Activated naive CD8-positive, alpha-beta T cell treated with anti-CD3 and anti-CD28 coated beads, Interleukin-2, amount 50 U/mL, for 24 hours (primary cell): ENCODE measurements at regions not wholly inside any gene's neighbourhood (a gene's known extent, or its start where the extent isn't known, plus 50 kb on each side); places are given as distances from the start of the nearest gene placed in this dataset.

ENCODE experiments used
- ATAC-seq: fragments of 150-1000 bp; cut with Tn5 transposase; one replicate; pipeline ENCODE4 v1.10.0; 2021
- DNase-seq: peaks from one replicate; pipeline ENCODE4 v3.0.0; 2021
- H3K27ac Mint-ChIP-seq: one replicate; pipeline ENCODE4 v1.8.0; 2021; ENCODE audit warnings: mild to moderate bottlenecking, mixed read lengths
- H3K27me3 Mint-ChIP-seq: one replicate; pipeline ENCODE4 v1.8.0; 2021; ENCODE audit warnings: mixed read lengths
- H3K36me3 Mint-ChIP-seq: one replicate; pipeline ENCODE4 v1.8.0; 2021; ENCODE audit warnings: low read depth, mixed read lengths
- H3K4me1 Mint-ChIP-seq: one replicate; pipeline ENCODE4 v1.8.0; 2021; ENCODE audit warnings: mixed read lengths
- H3K4me3 Mint-ChIP-seq: one replicate; pipeline ENCODE4 v1.8.0; 2021; ENCODE audit warnings: mild to moderate bottlenecking, moderate library complexity, mixed read lengths
- H3K9me3 Mint-ChIP-seq: one replicate; pipeline ENCODE4 v1.8.0; 2021; ENCODE audit warnings: mixed read lengths

- Mint-ChIP-seq H3K36me3 (no peaks in the 10 kb centered on the region), H3K27me3 (peaks cover 12% of the 10 kb centered on the region), H3K4me3 (no peak overlapping the region), H3K4me1 (no peaks in the 10 kb centered on the region), H3K27ac (no peak overlapping the region), H3K9me3 (peaks cover 10% of the 10 kb centered on the region)
- no peak for DNase-seq
- ATAC-seq, result no peak
Observed at GRCh38 chr9:129524582-129525270, 96.2 kb downstream of the C9orf50 start.

- peaks cover 8% of the 10 kb centered on the region for H3K9me3 Mint-ChIP-seq
- peaks cover 12% of the 10 kb centered on the region for H3K27me3 Mint-ChIP-seq
- no peak for ATAC-seq
- H3K4me1 Mint-ChIP-seq, result no peaks in the 10 kb centered on the region
- no peak overlapping the region for H3K27ac Mint-ChIP-seq
- no peaks in the 10 kb centered on the region for H3K36me3 Mint-ChIP-seq
- H3K4me3 Mint-ChIP-seq, result no peak overlapping the region
- DNase-seq, result no peak
Observed at GRCh38 chr9:129523943-129524581, 96.8 kb downstream of the C9orf50 start.

GRCh38 chr9:129522351-129522750 is 98.5 kb downstream of the C9orf50 start:
- H3K36me3 Mint-ChIP-seq, result no peaks in the 10 kb centered on the region
- peaks cover 13% of the 10 kb centered on the region for H3K27me3 Mint-ChIP-seq
- peaks cover 5% of the 10 kb centered on the region for H3K9me3 Mint-ChIP-seq
- H3K27ac Mint-ChIP-seq, result no peak overlapping the region
- no peak overlapping the region for H3K4me3 Mint-ChIP-seq
- no peak for ATAC-seq
- DNase-seq, result no peak
- no peaks in the 10 kb centered on the region for H3K4me1 Mint-ChIP-seq

GRCh38 chr9:129520082-129520481 is 100.8 kb downstream of the C9orf50 start:
- Mint-ChIP-seq H3K27me3 (peaks cover 13% of the 10 kb centered on the region), H3K27ac (no peak overlapping the region), H3K36me3 (no peaks in the 10 kb centered on the region), H3K4me1 (no peaks in the 10 kb centered on the region), H3K9me3 (peaks cover 9% of the 10 kb centered on the region), H3K4me3 (no peak overlapping the region)
- DNase-seq, result no peak
- no peak for ATAC-seq

GRCh38 chr9:129518074-129518473 is 102.8 kb downstream of the C9orf50 start:
- ATAC-seq (no peak), DNase-seq (no peak)
- Mint-ChIP-seq H3K4me1 (no peaks in the 10 kb centered on the region), H3K9me3 (peaks cover 16% of the 10 kb centered on the region), H3K27ac (no peak overlapping the region), H3K27me3 (peaks cover 9% of the 10 kb centered on the region), H3K4me3 (no peak overlapping the region), H3K36me3 (peaks cover 5% of the 10 kb centered on the region)

- Mint-ChIP-seq H3K27me3 (peaks cover 6% of the 10 kb centered on the region), H3K36me3 (peaks cover 5% of the 10 kb centered on the region), H3K4me3 (no peak overlapping the region), H3K9me3 (peaks cover 17% of the 10 kb centered on the region), H3K27ac (no peak overlapping the region), H3K4me1 (no peaks in the 10 kb centered on the region)
- DNase-seq, result no peak
- no peak for ATAC-seq
Observed at GRCh38 chr9:129517006-129517405, 103.9 kb downstream of the C9orf50 start.

- ATAC-seq (no peak), DNase-seq (no peak)
- Mint-ChIP-seq H3K36me3 (peaks cover 5% of the 10 kb centered on the region), H3K27ac (no peak overlapping the region), H3K4me3 (no peak overlapping the region), H3K9me3 (peaks cover 17% of the 10 kb centered on the region), H3K4me1 (no peaks in the 10 kb centered on the region), H3K27me3 (peaks cover 6% of the 10 kb centered on the region)
Observed at GRCh38 chr9:129514891-129515290, 106.0 kb downstream of the C9orf50 start.

GRCh38 chr9:129514497-129514867 is 106.4 kb downstream of the C9orf50 start:
- DNase-seq (no peak), ATAC-seq (no peak)
- Mint-ChIP-seq H3K4me3 (no peak overlapping the region), H3K27ac (no peak overlapping the region), H3K36me3 (peaks cover 5% of the 10 kb centered on the region), H3K4me1 (no peaks in the 10 kb centered on the region), H3K27me3 (peaks cover 6% of the 10 kb centered on the region), H3K9me3 (peaks cover 17% of the 10 kb centered on the region)

GRCh38 chr9:129513856-129514496 is 106.9 kb downstream of the C9orf50 start:
- H3K9me3 Mint-ChIP-seq, result peaks cover 17% of the 10 kb centered on the region
- DNase-seq, result no peak
- H3K27me3 Mint-ChIP-seq, result peaks cover 6% of the 10 kb centered on the region
- peaks cover 5% of the 10 kb centered on the region for H3K36me3 Mint-ChIP-seq
- no peak overlapping the region for H3K27ac Mint-ChIP-seq
- no peaks in the 10 kb centered on the region for H3K4me1 Mint-ChIP-seq
- ATAC-seq, result no peak
- no peak overlapping the region for H3K4me3 Mint-ChIP-seq

- H3K36me3 Mint-ChIP-seq, result peaks cover 5% of the 10 kb centered on the region
- H3K4me3 Mint-ChIP-seq, result no peak overlapping the region
- H3K27me3 Mint-ChIP-seq, result peaks cover 6% of the 10 kb centered on the region
- H3K4me1 Mint-ChIP-seq, result no peaks in the 10 kb centered on the region
- H3K27ac Mint-ChIP-seq, result no peak overlapping the region
- DNase-seq (no peak), ATAC-seq (no peak)
- H3K9me3 Mint-ChIP-seq, result peaks cover 16% of the 10 kb centered on the region
Observed at GRCh38 chr9:129513282-129513681, 107.6 kb downstream of the C9orf50 start.

GRCh38 chr9:129511285-129511900 is 109.5 kb downstream of the C9orf50 start:
- H3K27me3 Mint-ChIP-seq, result peaks cover 2% of the 10 kb centered on the region
- ATAC-seq, result no peak
- no peak for DNase-seq
- H3K27ac Mint-ChIP-seq, result no peak overlapping the region
- H3K9me3 Mint-ChIP-seq, result peaks cover 8% of the 10 kb centered on the region
- no peaks in the 10 kb centered on the region for H3K4me1 Mint-ChIP-seq
- H3K4me3 Mint-ChIP-seq, result no peak overlapping the region
- H3K36me3 Mint-ChIP-seq, result peaks cover 5% of the 10 kb centered on the region

- Mint-ChIP-seq H3K4me1 (peaks cover 2% of the 10 kb centered on the region), H3K27ac (no peak overlapping the region), H3K27me3 (peaks cover 2% of the 10 kb centered on the region), H3K4me3 (no peak overlapping the region), H3K36me3 (peaks cover 8% of the 10 kb centered on the region), H3K9me3 (peaks cover 8% of the 10 kb centered on the region)
- no peak for ATAC-seq
- DNase-seq, result no peak
Observed at GRCh38 chr9:129509533-129509928, 111.4 kb downstream of the C9orf50 start.

GRCh38 chr9:129507805-129508204 is 113.1 kb downstream of the C9orf50 start:
- Mint-ChIP-seq H3K9me3 (no peaks in the 10 kb centered on the region), H3K4me3 (no peak overlapping the region), H3K27me3 (peaks cover 2% of the 10 kb centered on the region), H3K4me1 (peaks cover 12% of the 10 kb centered on the region), H3K27ac (no peak overlapping the region), H3K36me3 (peaks cover 7% of the 10 kb centered on the region)
- no peak for DNase-seq
- ATAC-seq, result no peak

- Mint-ChIP-seq H3K4me3 (no peak overlapping the region), H3K9me3 (no peaks in the 10 kb centered on the region), H3K4me1 (peaks cover 13% of the 10 kb centered on the region), H3K27me3 (peaks cover 2% of the 10 kb centered on the region), H3K27ac (no peak overlapping the region), H3K36me3 (peaks cover 8% of the 10 kb centered on the region)
- ATAC-seq (no peak), DNase-seq (no peak)
Observed at GRCh38 chr9:129506892-129507291, 114.0 kb downstream of the C9orf50 start.

GRCh38 chr9:129506041-129506440 is 114.9 kb downstream of the C9orf50 start:
- Mint-ChIP-seq H3K27me3 (peaks cover 2% of the 10 kb centered on the region), H3K36me3 (peaks cover 8% of the 10 kb centered on the region), H3K27ac (no peak overlapping the region), H3K9me3 (no peaks in the 10 kb centered on the region), H3K4me1 (peaks cover 13% of the 10 kb centered on the region), H3K4me3 (no peak overlapping the region)
- ATAC-seq (no peak), DNase-seq (no peak)
